Smooth muscle cell (in vitro differentiated cells): ENCODE measurements at regions not wholly inside any gene's neighbourhood (a gene's known extent, or its start where the extent isn't known, plus 50 kb on each side); places are given as distances from the start of the nearest gene placed in this dataset.
A peak's percentile ranks its signal among the peaks of the same experiment; 100 is the strongest.

Source experiments
- DNase-seq: peaks from one replicate; lab custom pipeline; 2025; ENCODE audit not compliant: unreplicated experiment; lab: John Stamatoyannopoulos, UW
- H2AFZ ChIP-seq: fragments of 200-600 bp; sonication (generic); 2 replicates; pipeline ENCODE4 v1.6.0; 2016; ENCODE audit warnings: antibody characterized with exemption, low read depth, mild to moderate bottlenecking
- H3F3A ChIP-seq: fragments of 200-600 bp; sonication (generic); 2 replicates; pipeline ENCODE4 v1.6.0; 2017; ENCODE audit warnings: antibody characterized with exemption, low read depth
- H3K27ac ChIP-seq: fragments of 200-600 bp; sonication (generic); 2 replicates; pipeline ENCODE4 v1.5.1; 2016; ENCODE audit warnings: low read depth, mild to moderate bottlenecking
- H3K27me3 ChIP-seq: fragments of 200-600 bp; sonication (generic); 2 replicates; pipeline ENCODE4 v1.6.1; 2016; ENCODE audit warnings: low read depth, mild to moderate bottlenecking
- H3K36me3 ChIP-seq: fragments of 200-600 bp; sonication (generic); 2 replicates; pipeline ENCODE4 v1.5.1; 2016; ENCODE audit warnings: low read depth
- H3K4me1 ChIP-seq: fragments of 200-600 bp; sonication (generic); 2 replicates; pipeline ENCODE4 v1.5.1; 2016; ENCODE audit warnings: low read depth
- H3K4me2 ChIP-seq: fragments of 200-600 bp; sonication (generic); 2 replicates; pipeline ENCODE4 v1.6.0; 2016; ENCODE audit warnings: mild to moderate bottlenecking
- H3K4me3 ChIP-seq: fragments of 200-600 bp; sonication (generic); 2 replicates; pipeline ENCODE4 v1.5.1; 2016; ENCODE audit warnings: mild to moderate bottlenecking
- H3K79me2 ChIP-seq: fragments of 200-600 bp; sonication (generic); 2 replicates; pipeline ENCODE4 v1.6.0; 2016; ENCODE audit warnings: low read depth, mild to moderate bottlenecking
- H3K9ac ChIP-seq: fragments of 200-600 bp; sonication (generic); 2 replicates; pipeline ENCODE4 v1.6.0; 2016; ENCODE audit warnings: low read depth
- H3K9me3 ChIP-seq: fragments of 200-600 bp; sonication (generic); replicated peaks from 2 replicates; pipeline ENCODE4 v1.5.1; 2016; ENCODE audit warnings: low read depth
- H4K20me1 ChIP-seq: fragments of 200-600 bp; sonication (generic); 2 replicates; pipeline ENCODE4 v1.6.0; 2016; ENCODE audit warnings: low read depth
- WGBS: methylation state at CpG from one replicate; pipeline ENCODE4 v1.1.7; 2016; ENCODE audit warnings: low lambda C conversion rate; 5-methylcytosine and 5-hydroxymethylcytosine counted together
- TF ChIP-seq, protein P1 (sequence below): fragments of 200-600 bp; sonication (generic); IDR thresholded peaks from 2 replicates; pipeline ENCODE4 v1.5.1; 2017; ENCODE audit warnings: borderline replicate concordance, mild to moderate bottlenecking, antibody characterized with exemption; ENCODE audit not compliant: insufficient read depth, poor library complexity, severe bottlenecking

DNA sequence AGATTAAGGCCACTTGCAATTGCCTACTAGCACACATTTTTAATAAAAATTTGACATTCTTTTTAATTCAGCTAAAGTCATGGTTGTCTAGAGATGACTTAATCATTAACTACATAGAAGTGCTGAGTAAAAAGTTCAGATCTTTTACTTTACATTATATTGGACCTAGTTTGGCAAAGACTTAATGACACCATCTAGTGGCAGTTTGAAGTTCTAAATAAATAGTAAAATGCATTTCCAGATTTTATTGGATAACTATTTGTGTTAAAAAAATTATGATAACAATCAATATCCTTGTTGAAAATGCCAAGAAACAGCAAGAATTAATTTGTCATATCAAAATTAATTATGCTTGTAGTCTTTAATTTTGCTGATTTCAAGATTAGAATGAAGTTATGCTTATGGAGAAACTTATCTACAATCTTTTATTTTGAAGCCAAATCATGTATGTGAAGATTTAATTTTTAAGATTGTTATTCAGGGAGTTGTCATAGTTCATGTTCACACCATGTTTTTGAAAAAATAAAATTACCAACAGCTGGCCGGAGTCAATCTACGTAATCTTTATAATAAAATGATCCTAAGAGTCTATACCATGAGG, 69.6 kb upstream of the PJA2 start:
- Histone ChIP-seq H3K9ac (no peak overlapping the region), H3K4me2 (no peak overlapping the region), H4K20me1 (no peaks in the 10 kb centered on the region), H3K79me2 (no peaks in the 10 kb centered on the region), H3K36me3 (no peaks in the 10 kb centered on the region), H3K27ac (no peak overlapping the region), H3K4me1 (no peaks in the 10 kb centered on the region), H3K9me3 (no peaks in the 10 kb centered on the region), H3K4me3 (no peak overlapping the region), H2AFZ (no peak overlapping the region), H3K27me3 (no peaks in the 10 kb centered on the region), H3F3A (no peaks in the 10 kb centered on the region)
- 91% methylated on average over 2 of the region's 2 CpGs for WGBS
- no peak for DNase-seq
- TF ChIP-seq, protein P1, sequence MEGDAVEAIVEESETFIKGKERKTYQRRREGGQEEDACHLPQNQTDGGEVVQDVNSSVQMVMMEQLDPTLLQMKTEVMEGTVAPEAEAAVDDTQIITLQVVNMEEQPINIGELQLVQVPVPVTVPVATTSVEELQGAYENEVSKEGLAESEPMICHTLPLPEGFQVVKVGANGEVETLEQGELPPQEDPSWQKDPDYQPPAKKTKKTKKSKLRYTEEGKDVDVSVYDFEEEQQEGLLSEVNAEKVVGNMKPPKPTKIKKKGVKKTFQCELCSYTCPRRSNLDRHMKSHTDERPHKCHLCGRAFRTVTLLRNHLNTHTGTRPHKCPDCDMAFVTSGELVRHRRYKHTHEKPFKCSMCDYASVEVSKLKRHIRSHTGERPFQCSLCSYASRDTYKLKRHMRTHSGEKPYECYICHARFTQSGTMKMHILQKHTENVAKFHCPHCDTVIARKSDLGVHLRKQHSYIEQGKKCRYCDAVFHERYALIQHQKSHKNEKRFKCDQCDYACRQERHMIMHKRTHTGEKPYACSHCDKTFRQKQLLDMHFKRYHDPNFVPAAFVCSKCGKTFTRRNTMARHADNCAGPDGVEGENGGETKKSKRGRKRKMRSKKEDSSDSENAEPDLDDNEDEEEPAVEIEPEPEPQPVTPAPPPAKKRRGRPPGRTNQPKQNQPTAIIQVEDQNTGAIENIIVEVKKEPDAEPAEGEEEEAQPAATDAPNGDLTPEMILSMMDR = peak; percentile 56

GRCh38 chr5:109478830-109479229, 69.1 kb upstream of the PJA2 start:
- Histone ChIP-seq H3F3A (no peaks in the 10 kb centered on the region), H2AFZ (no peak overlapping the region), H3K4me1 (no peaks in the 10 kb centered on the region), H3K4me3 (no peak overlapping the region), H3K27ac (no peak overlapping the region), H3K4me2 (no peak overlapping the region), H3K9me3 (no peaks in the 10 kb centered on the region), H3K36me3 (no peaks in the 10 kb centered on the region), H3K79me2 (no peaks in the 10 kb centered on the region), H4K20me1 (no peaks in the 10 kb centered on the region), H3K9ac (no peak overlapping the region), H3K27me3 (no peaks in the 10 kb centered on the region)
- TF ChIP-seq, protein P1 = no peak
- no peak for DNase-seq

DNA sequence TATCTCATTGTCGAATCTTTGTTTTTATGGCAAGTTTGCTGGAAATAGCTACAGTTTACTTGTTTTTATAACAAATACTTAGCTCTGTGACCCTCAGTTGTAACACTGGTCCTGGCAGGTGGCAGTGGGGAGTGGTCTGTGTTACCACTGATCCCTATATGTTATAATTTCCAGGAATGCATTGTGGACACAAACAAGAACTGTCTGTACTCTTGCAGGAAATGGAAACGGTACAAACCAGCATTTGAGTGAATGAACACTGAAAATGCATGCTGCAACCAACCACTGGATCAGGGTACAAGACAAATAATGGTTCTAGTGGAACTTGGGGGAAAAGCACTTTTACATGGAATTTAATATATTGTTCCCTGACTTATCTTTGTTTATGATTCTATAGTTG, 66.5 kb upstream of the PJA2 start:
- no peak overlapping the region for H3K4me3 ChIP-seq
- WGBS = 80% methylated on average over 2 of the region's 2 CpGs
- H3K9me3 ChIP-seq = no peaks in the 10 kb centered on the region
- no peak overlapping the region for H3K9ac ChIP-seq
- H3K4me1 ChIP-seq = no peaks in the 10 kb centered on the region
- H3K27me3 ChIP-seq = no peaks in the 10 kb centered on the region
- TF ChIP-seq, protein P1 = no peak
- no peak overlapping the region for H3K4me2 ChIP-seq
- H3K27ac ChIP-seq = no peak overlapping the region
- no peaks in the 10 kb centered on the region for H4K20me1 ChIP-seq
- H3K79me2 ChIP-seq = no peaks in the 10 kb centered on the region
- no peaks in the 10 kb centered on the region for H3K36me3 ChIP-seq
- H3F3A ChIP-seq = no peaks in the 10 kb centered on the region
- no peak overlapping the region for H2AFZ ChIP-seq
- no peak for DNase-seq

- no peaks in the 10 kb centered on the region for H3F3A ChIP-seq
- no peak overlapping the region for H3K4me2 ChIP-seq
- H3K9me3 ChIP-seq = no peaks in the 10 kb centered on the region
- TF ChIP-seq, protein P1 = no peak
- whole genome bisulfite sequencing = 70% methylated on average over 1 of the region's 1 CpG
- no peaks in the 10 kb centered on the region for H3K27me3 ChIP-seq
- no peaks in the 10 kb centered on the region for H3K36me3 ChIP-seq
- H3K4me3 ChIP-seq = no peak overlapping the region
- H3K4me1 ChIP-seq = no peaks in the 10 kb centered on the region
- no peak for DNase-seq
- H3K79me2 ChIP-seq = no peaks in the 10 kb centered on the region
- H2AFZ ChIP-seq = no peak overlapping the region
- H3K9ac ChIP-seq = no peak overlapping the region
- no peak overlapping the region for H3K27ac ChIP-seq
- H4K20me1 ChIP-seq = no peaks in the 10 kb centered on the region
Measured at GRCh38 chr5:109469896-109470662, 60.3 kb upstream of the PJA2 start.
